Upper lobe of left lung (tissue), 6 donors: ENCODE measurements at regions not wholly inside any gene's neighbourhood (a gene's known extent, or its start where the extent isn't known, plus 50 kb on each side); places are given as distances from the start of the nearest gene placed in this dataset.
"Not testable (repeated sequence)": the region's sequence is repeated elsewhere in the genome, so short reads cannot be mapped to it uniquely, and the experiment has no call there.

Source experiments
- ATAC-seq, 2 donors: fragments of 200-7000 bp; cut with Tn5 transposase; one replicate each; pipeline ENCODE4 v1.9.1; 2022; ENCODE audit warnings: mild to moderate bottlenecking in 2 of 2, moderate library complexity in 2 of 2; ENCODE audit not compliant: low FRiP score in 2 of 2
- DNase-seq, 2 donors: peaks; one replicate each; pipeline ENCODE4 v3.0.0-alpha.2; 2019 to 2020
- H3K27ac ChIP-seq, 4 donors: fragments of 200-600 bp; sonication (generic); one replicate each; pipeline ENCODE4 v1.5.1; 2016 to 2019
- H3K27me3 ChIP-seq, 4 donors: fragments of 200-600 bp; sonication (generic); one replicate each; pipeline ENCODE4 v1.5.1; 2017 to 2019
- H3K36me3 ChIP-seq, 4 donors: fragments of 200-600 bp; sonication (generic); one replicate each; pipeline ENCODE4 v1.5.1; 2016 to 2019
- H3K4me1 ChIP-seq, 4 donors: fragments of 200-600 bp; sonication (generic); one replicate each; pipeline ENCODE4 v1.5.1; 2018 to 2019
- H3K4me3 ChIP-seq, 4 donors: fragments of 200-600 bp; sonication (generic); one replicate each; pipeline ENCODE4 v1.5.1; 2017 to 2019; ENCODE audit warnings: mild to moderate bottlenecking in 2 of 4, moderate library complexity in 1 of 4
- H3K9me3 ChIP-seq, 4 donors: fragments of 200-600 bp; sonication (generic); one replicate each; pipeline ENCODE4 v1.5.1; 2018 to 2019
- EP300 ChIP-seq, 4 donors: sonication (generic); formaldehyde crosslinking; IDR thresholded peaks; one replicate each; pipeline ENCODE4 v1.5.1; 2017; ENCODE audit warnings: antibody characterized with exemption in 4 of 4, control low read depth in 2 of 4
- POLR2A ChIP-seq, 4 donors: fragments of 450-650 bp; IDR thresholded peaks; one replicate each; pipeline ENCODE4 v1.5.1; 2016 to 2017; ENCODE audit warnings: antibody characterized with exemption in 4 of 4, mild to moderate bottlenecking in 2 of 4
- POLR2AphosphoS5 ChIP-seq, 2 donors: sonication (generic); formaldehyde crosslinking; IDR thresholded peaks; one replicate each; pipeline ENCODE4 v1.5.1; 2017; ENCODE audit warnings: antibody characterized with exemption in 2 of 2
- WGBS, 2 donors: methylation state at CpG; one replicate each; pipeline ENCODE4 v1.1.5; 2017 to 2018; 5-methylcytosine and 5-hydroxymethylcytosine counted together
- TF ChIP-seq, protein P1 (sequence below), 6 experiments: fragments of 450-650 bp in 4 of 6; fragments of 200-600 bp in 2 of 6; sonication (generic) in 2 of 6; IDR thresholded peaks; one replicate each; pipeline ENCODE4 v1.5.1; 2016 to 2019; ENCODE audit warnings: antibody characterized with exemption in 6 of 6
- donor health status: DM: no; HTN: no; CAD: no; lungs with moderate emphysema.
- donor health status: DM: no; HTN: yes; CAD: no; lungs with severe emphysema.

DNA sequence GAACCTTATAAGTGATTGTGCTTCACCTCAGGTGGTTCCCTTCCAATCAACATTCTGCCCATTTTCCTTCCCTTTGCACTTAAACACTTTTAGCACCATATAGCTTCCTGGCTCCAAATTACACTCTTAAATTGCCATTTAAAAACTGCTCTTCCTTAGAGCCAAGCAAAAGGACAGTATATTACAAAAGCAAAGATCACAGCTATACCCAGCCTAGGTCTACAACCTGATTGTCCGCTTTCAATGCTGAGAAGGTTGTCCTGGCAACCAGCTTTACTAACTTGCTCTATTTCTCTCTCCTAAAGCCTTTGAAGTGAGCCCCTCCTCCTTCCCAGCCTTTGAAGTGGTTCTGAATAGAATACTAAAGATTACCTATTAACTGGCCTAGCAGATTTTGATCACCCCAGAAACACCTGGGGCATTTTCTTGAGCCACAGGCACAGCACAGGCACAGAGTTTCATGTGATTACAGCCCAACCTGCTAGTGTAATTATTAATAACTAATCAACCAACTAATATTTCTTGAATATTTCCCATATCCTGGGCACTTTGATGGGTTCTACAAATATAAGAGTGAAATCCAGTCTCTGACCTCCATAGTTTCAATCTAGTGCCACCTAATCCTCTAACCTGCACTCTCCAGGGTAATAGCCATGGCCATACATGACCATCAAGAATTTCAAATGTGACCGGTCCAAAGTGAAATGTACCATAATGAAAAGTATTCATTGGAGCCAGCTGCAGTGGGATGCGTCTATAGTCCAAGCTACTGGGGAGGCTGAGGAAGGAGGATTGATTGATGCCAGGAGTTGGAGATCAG, 63.6 kb upstream of the TRIM24 start:
- no peaks in the 10 kb centered on the region for H3K9me3 ChIP-seq
- H3K4me1 ChIP-seq, result peaks cover 0 to 4% (median 0%) of the 10 kb centered on the region in 4 donors
- ATAC-seq (peak; percentile 48 to 86), DNase-seq (peak in 1 of 2 donors; percentile 59)
- TF ChIP-seq POLR2A (IDR thresholded peaks at IDR 0.05) (no peak), POLR2AphosphoS5 (IDR thresholded peaks at IDR 0.05) (no peak), EP300 (IDR thresholded peaks at IDR 0.05) (no peak)
- TF ChIP-seq, protein P1, sequence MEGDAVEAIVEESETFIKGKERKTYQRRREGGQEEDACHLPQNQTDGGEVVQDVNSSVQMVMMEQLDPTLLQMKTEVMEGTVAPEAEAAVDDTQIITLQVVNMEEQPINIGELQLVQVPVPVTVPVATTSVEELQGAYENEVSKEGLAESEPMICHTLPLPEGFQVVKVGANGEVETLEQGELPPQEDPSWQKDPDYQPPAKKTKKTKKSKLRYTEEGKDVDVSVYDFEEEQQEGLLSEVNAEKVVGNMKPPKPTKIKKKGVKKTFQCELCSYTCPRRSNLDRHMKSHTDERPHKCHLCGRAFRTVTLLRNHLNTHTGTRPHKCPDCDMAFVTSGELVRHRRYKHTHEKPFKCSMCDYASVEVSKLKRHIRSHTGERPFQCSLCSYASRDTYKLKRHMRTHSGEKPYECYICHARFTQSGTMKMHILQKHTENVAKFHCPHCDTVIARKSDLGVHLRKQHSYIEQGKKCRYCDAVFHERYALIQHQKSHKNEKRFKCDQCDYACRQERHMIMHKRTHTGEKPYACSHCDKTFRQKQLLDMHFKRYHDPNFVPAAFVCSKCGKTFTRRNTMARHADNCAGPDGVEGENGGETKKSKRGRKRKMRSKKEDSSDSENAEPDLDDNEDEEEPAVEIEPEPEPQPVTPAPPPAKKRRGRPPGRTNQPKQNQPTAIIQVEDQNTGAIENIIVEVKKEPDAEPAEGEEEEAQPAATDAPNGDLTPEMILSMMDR (IDR thresholded peaks at IDR 0.05), result no peak
- H3K27ac ChIP-seq, result no peak overlapping the region
- H3K36me3 ChIP-seq, result no peaks in the 10 kb centered on the region
- WGBS, 2 donors, result 83 to 85% methylated on average over 3 of the region's 3 CpGs
- no peak overlapping the region for H3K4me3 ChIP-seq
- H3K27me3 ChIP-seq, result no peaks in the 10 kb centered on the region

DNA sequence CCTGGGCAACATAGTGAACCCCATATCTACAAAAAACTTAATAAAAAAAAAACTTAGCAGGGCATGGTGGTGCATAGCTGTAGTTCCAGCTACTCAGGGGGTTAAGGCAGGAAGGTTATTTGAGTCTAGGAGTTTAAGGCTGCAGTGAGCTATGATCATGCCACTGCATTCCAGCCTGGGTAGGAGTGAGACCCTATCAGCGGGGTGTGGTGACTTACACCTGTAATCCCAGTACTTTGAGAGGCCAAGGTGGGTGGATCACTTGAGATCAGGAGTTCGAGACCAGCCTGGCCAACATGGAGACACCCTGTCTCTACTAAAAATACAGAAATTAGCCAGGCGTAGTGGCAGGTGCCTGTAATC, 63.0 kb upstream of the TRIM24 start:
- not testable (repeated sequence) for H3K4me1 ChIP-seq, H3K4me3 ChIP-seq, H3K36me3 ChIP-seq, H3K9me3 ChIP-seq, ATAC-seq, DNase-seq, H3K27me3 ChIP-seq, H3K27ac ChIP-seq
- 88 to 93% methylated on average over 3 of the region's 3 CpGs for WGBS, 2 donors

DNA sequence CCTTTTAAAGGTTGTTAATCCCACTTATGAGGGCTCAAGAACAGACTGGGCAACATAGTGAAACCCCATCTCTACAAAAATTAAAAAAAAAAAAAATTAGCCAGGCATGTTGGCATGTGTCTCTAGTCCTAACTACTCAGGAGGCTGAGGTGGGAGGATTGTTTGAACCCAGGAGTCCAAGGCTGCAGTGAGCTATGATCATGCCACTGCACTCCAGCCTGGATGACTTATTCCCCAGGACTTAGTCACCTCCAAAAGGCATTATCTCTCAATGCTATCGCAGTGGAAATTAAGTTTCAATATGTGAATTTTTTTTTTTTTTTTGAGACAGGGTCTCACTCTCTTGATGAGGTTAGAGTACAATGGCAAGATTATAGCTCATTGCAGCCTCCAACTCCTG, 61.2 kb upstream of the TRIM24 start:
- H3K4me1 ChIP-seq, result peaks cover 0 to 4% (median 0%) of the 10 kb centered on the region in 4 donors
- no peak for DNase-seq
- H3K27me3 ChIP-seq, result no peaks in the 10 kb centered on the region
- H3K27ac ChIP-seq, result no peak overlapping the region
- no peak for ATAC-seq
- H3K4me3 ChIP-seq, result no peak overlapping the region
- H3K36me3 ChIP-seq, result no peaks in the 10 kb centered on the region
- 100% methylated on average over 1 of the region's 1 CpG for WGBS, 2 donors
- TF ChIP-seq, protein P1 (IDR thresholded peaks at IDR 0.05), result no peak
- no peak for TF ChIP-seq POLR2A (IDR thresholded peaks at IDR 0.05)
- no peak for TF ChIP-seq EP300 (IDR thresholded peaks at IDR 0.05)
- TF ChIP-seq POLR2AphosphoS5 (IDR thresholded peaks at IDR 0.05), result no peak
- H3K9me3 ChIP-seq, result no peaks in the 10 kb centered on the region

DNA sequence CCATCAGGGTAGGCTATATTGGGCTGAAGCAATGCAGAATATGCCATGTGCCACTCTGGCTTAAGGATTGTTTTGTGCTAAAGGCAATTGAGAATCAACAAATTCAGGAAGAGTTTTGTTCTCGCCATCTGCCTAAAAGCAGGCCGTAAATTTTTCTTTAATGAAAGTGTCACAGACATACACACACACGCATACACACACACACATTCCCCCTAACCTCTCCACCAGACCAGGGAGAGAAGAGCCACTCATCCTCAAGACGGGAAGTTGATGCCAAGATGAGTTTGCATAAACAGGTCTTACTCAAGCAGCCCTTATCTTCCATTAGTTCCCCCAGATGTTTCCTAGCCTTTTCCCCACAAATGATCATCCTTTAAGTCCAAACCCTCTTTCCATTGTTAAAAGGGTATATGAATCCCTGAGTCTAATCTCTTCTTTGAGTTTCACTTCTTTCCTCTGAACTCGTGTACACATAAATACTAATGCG, 59.6 kb upstream of the TRIM24 start:
- Histone ChIP-seq H3K27ac (no peak overlapping the region), H3K27me3 (no peaks in the 10 kb centered on the region), H3K4me3 (no peak overlapping the region), H3K4me1 (peaks cover 0 to 4% (median 0%) of the 10 kb centered on the region in 4 donors), H3K36me3 (no peaks in the 10 kb centered on the region), H3K9me3 (no peaks in the 10 kb centered on the region)
- no peak for TF ChIP-seq POLR2A (IDR thresholded peaks at IDR 0.05)
- TF ChIP-seq POLR2AphosphoS5 (IDR thresholded peaks at IDR 0.05), result peak in 1 of 2 donors; percentile 23
- ATAC-seq (no peak), DNase-seq (no peak)
- WGBS, 2 donors, result 59% methylated on average over 6 of the region's 6 CpGs

DNA sequence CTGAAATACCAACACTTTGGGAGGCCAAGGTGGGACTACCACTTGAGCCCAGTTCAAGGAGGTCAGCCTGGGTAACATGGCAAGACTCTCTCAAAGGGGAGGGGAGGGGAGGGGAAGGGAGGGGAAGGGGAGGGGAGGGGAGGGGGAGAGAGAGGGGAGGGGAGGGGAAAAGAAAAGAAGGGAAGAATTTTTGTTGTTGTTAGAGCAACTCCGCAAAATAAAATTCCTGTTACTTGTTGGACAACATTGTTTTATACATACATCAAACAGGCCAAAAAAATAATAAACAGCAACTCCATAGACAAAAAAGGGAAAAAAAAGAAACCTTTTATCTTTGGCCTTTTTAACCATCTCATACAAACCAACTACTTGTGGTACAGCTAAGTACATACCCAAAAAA, 57.3 kb upstream of the TRIM24 start:
- WGBS, 2 donors, result 92 to 100% methylated on average over 1 of the region's 1 CpG
- H3K4me3 ChIP-seq, result no peak overlapping the region
- ATAC-seq, result no peak
- H3K27ac ChIP-seq, result no peak overlapping the region
- TF ChIP-seq EP300 (IDR thresholded peaks at IDR 0.05) (no peak), POLR2AphosphoS5 (IDR thresholded peaks at IDR 0.05) (no peak), POLR2A (IDR thresholded peaks at IDR 0.05) (no peak)
- TF ChIP-seq, protein P1 (IDR thresholded peaks at IDR 0.05), result no peak
- DNase-seq, result no peak
- no peaks in the 10 kb centered on the region for H3K27me3 ChIP-seq
- no peaks in the 10 kb centered on the region for H3K36me3 ChIP-seq
- no peaks in the 10 kb centered on the region for H3K9me3 ChIP-seq
- H3K4me1 ChIP-seq, result no peaks in the 10 kb centered on the region

DNA sequence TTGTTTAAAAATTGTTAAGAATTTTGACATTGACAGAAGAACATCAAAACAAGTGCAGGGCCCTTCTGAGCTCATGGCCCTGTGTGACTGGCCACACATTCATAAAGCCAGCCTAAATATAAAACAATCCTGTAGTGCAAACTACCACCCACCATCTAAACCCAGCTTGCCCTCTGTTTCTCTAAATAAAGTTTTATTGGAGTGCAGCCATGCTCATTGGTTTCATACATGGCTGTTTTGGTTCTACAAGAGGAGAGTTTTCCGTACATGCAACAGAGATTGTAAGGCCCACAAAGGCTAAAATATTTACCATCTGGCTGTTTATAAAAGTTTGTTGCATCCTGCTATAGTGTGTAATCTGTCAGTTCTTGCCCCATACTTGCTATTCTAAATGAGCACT, 54.6 kb upstream of the TRIM24 start:
- no peaks in the 10 kb centered on the region for H3K36me3 ChIP-seq
- TF ChIP-seq, protein P1 (IDR thresholded peaks at IDR 0.05), result no peak
- DNase-seq, result no peak
- H3K27me3 ChIP-seq, result no peaks in the 10 kb centered on the region
- no peaks in the 10 kb centered on the region for H3K4me1 ChIP-seq
- ATAC-seq, result no peak
- 88 to 89% methylated on average over 1 of the region's 1 CpG for WGBS, 2 donors
- H3K4me3 ChIP-seq, result no peak overlapping the region
- no peaks in the 10 kb centered on the region for H3K9me3 ChIP-seq
- no peak overlapping the region for H3K27ac ChIP-seq
